DMS114 treated with DMSO at 0.1 percent for 48 hours (cell line): ENCODE measurements at regions not wholly inside any gene's neighbourhood (a gene's known extent, or its start where the extent isn't known, plus 50 kb on each side); places are given as distances from the start of the nearest gene placed in this dataset.

ENCODE experiments used
- DNase-seq: peaks from one replicate; lab custom pipeline; 2025; ENCODE audit not compliant: unreplicated experiment; lab: John Stamatoyannopoulos, UW

GRCh38 chr10:2981361-2981801 is 86.0 kb upstream of the PFKP start:
- peak; percentile 80 for DNase-seq

GRCh38 chr10:2980791-2981360 is 86.5 kb upstream of the PFKP start:
- no peak for DNase-seq

GRCh38 chr10:2980116-2980515 is 87.2 kb upstream of the PFKP start:
- no peak for DNase-seq

GRCh38 chr10:2979306-2979705 is 88.0 kb upstream of the PFKP start:
- DNase-seq, result no peak

- no peak for DNase-seq
Observed at GRCh38 chr10:2978574-2979273, 88.6 kb upstream of the PFKP start.

GRCh38 chr10:2978111-2978510 is 89.2 kb upstream of the PFKP start:
- peak; percentile 72 for DNase-seq

GRCh38 chr10:2974503-2975207 is 92.7 kb upstream of the PFKP start:
- no peak for DNase-seq

- DNase-seq, result no peak
Observed at GRCh38 chr10:2974083-2974482, 93.3 kb upstream of the PFKP start.

- DNase-seq, result no peak
Observed at GRCh38 chr10:2972810-2973209, 94.5 kb upstream of the PFKP start.

- no peak for DNase-seq
Observed at GRCh38 chr10:2972216-2972615, 95.1 kb upstream of the PFKP start.

GRCh38 chr10:2970190-2970823 is 97.0 kb upstream of the PFKP start:
- no peak for DNase-seq

- no peak for DNase-seq
Observed at GRCh38 chr10:2968401-2969058, 98.8 kb upstream of the PFKP start.

- no peak for DNase-seq
Observed at GRCh38 chr10:2966134-2966533, 101.2 kb upstream of the PFKP start.

GRCh38 chr10:2964632-2965296 is 102.6 kb upstream of the PFKP start:
- DNase-seq, result no peak

- DNase-seq, result no peak
Observed at GRCh38 chr10:2963889-2964631, 103.3 kb upstream of the PFKP start.

- no peak for DNase-seq
Observed at GRCh38 chr10:2962194-2962593, 105.2 kb upstream of the PFKP start.

- DNase-seq, result no peak
Observed at GRCh38 chr10:2958659-2959058, 108.7 kb upstream of the PFKP start.

GRCh38 chr10:2957785-2958184 is 109.6 kb upstream of the PFKP start:
- DNase-seq, result no peak

- DNase-seq, result no peak
Observed at GRCh38 chr10:2955064-2955463, 112.3 kb upstream of the PFKP start.

GRCh38 chr10:2953495-2953894 is 113.9 kb upstream of the PFKP start:
- DNase-seq, result no peak
